ENCODE measurements at regions not wholly inside any gene's neighbourhood (a gene's known extent, or its start where the extent isn't known, plus 50 kb on each side); places are given as distances from the start of the nearest gene placed in this dataset.
"Not testable (repeated sequence)": the region's sequence is repeated elsewhere in the genome, so short reads cannot be mapped to it uniquely, and the experiment has no call there.

- no peak for FAIRE-seq
Observed at GRCh38 chr3:26078539-26078938, 288.6 kb downstream of the OXSM start.

DNA sequence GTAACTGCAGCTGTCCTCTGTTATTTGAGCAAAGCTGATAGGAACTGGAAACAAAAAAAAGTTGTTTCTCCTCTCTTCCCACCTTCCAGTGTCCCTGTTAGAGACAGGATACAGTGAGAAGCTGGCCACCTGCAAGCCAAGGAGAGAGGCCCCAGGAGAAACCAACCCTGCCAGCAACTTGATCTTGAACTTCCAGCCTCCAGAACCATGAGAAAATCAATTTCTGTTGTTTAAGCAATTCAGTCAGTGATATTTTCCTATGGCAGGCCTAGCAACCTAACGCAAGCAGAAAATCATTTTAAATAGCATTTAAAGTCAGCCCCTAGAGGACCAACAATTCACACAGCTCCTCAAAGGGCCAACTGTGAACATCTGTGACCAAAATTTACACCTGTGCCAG is 291.3 kb downstream of the OXSM start:
- FAIRE-seq, result no peak

- no peak for FAIRE-seq
Observed at GRCh38 chr3:26081806-26082205, 291.9 kb downstream of the OXSM start.

GRCh38 chr3:26082911-26083310 is 293.0 kb downstream of the OXSM start:
- no peak for FAIRE-seq

- FAIRE-seq, result no peak
Observed at GRCh38 chr3:26084629-26085028, 294.7 kb downstream of the OXSM start.

DNA sequence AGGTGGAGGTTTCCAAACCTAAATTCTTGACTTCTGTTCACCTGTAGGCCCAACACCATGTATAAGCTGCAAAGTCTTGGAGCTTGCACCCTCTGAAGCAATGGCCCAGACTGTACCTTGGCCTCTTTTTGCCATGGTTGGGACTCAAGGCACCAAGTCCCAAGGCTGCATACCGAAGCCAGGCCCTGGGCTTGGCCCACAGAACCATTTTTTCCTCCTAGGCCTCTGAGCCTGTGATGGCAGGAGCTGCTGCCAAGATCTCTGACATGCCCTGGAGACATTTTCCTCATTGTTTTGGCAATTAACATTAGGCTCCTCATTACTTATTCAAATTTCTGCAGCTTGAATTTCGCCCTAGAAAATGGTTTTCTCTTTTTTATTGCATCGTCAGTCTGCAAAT is 297.9 kb downstream of the OXSM start:
- no peak for FAIRE-seq

DNA sequence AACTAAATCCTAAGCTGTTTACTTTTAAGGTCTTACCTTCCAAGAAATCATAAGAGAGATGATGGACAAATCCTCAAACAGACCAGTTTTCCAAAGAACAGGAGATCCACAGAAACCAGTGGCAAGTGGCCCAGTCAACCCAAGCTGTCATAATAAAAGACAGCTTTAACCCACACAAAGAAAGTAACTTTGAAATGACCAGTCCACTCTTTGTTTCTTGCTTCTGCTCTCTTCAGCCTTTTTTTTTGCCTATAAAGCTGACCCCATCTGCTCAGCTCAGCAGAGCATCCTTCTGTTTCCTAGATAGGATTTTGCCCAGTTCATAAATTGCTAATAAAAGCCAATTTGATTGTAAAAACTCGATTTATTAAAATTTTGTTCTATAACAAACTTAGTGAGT is 299.4 kb downstream of the OXSM start:
- no peak for FAIRE-seq

DNA sequence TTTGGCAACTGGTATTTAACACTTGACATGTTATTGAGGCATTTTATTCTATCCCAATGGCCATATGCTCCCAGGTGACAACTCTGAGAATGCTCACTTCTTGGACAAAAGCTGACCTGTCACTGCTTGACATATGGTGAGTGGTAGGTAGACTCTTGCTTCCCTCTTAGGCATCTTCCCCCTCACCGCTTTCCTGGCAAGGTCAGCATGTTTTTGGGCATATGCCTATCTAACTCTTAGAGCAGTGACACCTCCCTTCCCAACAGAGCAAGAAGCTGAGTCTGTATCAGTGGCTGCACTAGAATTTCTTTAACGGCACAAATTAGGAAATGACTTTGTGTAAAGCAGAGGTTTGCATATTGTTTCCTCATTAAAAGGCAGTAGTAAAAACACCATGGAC is 300.7 kb downstream of the OXSM start:
- FAIRE-seq, result no peak

DNA sequence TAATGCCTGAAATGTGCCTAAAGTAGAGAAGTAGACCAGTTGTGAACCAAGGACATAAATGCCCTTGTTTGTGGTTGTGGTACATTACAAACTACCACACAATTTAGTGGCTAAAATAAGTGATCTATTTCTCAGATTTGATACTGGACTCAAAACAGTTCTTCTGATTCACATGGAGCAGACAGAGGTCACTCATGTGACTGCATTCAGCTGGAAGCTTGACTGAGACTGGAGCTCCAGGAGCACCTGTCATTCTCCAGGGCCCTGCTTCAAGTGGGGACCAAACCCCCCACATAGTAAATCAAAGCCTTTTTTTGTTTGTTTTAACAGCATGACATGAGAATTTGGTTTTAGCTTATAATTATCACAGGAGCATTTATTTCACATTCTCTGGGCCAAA is 301.2 kb downstream of the OXSM start:
- FAIRE-seq, result no peak

DNA sequence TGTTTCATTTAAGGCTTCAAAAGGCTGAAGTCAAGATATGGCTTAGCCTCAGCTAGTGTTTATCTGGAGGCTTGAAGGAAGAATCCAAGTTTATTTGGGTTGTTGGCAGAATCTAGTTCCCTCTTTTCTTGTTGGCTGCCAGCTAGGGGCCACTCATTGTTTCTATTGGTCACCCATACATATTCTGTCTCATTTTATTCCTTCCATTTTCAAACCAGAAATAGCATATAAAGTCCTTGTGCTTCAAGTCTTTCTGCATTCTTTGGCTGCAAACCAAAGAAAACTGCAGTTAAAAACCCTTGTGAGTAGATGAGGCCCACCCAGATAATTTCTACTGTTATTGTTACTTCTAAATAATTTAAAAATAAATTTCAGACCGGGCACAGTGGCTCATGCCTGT is 301.7 kb downstream of the OXSM start:
- FAIRE-seq, result no peak

GRCh38 chr3:26097111-26097510 is 307.2 kb downstream of the OXSM start:
- not testable (repeated sequence) for FAIRE-seq

DNA sequence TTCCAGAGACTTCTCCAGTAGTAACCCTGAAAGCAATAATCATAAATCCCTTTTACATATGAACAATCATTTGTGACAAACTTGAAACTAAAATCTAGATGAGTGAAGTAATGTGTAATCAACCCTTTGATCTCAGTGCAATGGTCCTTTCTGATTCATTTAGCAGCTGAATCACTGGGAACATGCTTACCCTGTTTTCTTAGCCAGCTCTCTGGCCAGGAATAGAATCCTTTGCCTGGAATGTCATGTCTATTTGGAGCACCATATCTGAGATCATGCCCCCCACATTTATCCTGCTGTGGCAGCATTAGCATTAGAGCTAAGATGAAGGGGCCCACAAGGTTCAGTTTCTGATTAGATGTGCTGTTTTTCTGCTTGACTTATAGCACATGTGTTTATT is 309.8 kb downstream of the OXSM start:
- FAIRE-seq, result no peak

DNA sequence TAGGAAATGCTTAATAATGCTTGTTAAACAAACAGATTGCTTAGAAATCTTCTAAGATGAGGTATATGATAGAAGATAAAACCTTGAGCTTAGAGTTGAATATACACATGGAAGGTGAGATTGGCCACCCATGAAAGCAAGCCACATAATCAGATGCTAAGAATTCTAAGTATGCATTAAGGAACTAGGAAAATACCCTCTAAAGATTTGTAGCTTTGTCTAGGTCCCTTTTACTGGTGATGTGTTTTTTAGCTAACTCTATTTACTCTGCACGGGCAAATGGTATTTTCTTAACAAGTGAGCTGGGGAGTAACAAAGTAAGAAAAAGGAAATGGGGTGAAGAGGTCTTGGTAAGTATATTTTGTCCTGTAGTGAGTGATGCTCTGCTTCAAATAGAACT is 310.3 kb downstream of the OXSM start:
- FAIRE-seq, result no peak

- no peak for FAIRE-seq
Observed at GRCh38 chr3:26102376-26102775, 312.5 kb downstream of the OXSM start.

GRCh38 chr3:26104851-26105251 is 315.0 kb downstream of the OXSM start:
- no peak for FAIRE-seq

GRCh38 chr3:26105261-26105660 is 315.4 kb downstream of the OXSM start:
- no peak for FAIRE-seq

DNA sequence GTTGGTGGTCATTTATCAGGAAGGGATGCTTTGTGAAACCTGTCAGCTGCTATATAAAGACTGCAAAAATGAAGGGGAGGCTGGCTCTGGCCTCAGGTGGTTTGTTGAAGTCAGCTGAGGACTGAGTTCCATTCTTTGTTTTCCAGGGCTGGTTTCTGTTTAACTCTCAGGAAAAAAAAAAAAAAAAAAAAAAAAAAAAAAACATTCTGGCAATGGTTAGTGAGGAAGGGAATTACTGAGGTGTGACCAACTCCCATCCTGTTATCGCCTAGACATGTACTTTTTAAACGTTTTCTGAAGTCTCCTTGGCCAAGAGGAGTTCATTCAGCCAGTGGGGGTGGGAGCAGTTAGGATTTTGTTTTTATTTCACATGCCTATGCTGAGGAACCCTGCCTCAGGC is 316.3 kb downstream of the OXSM start:
- no peak for FAIRE-seq

DNA sequence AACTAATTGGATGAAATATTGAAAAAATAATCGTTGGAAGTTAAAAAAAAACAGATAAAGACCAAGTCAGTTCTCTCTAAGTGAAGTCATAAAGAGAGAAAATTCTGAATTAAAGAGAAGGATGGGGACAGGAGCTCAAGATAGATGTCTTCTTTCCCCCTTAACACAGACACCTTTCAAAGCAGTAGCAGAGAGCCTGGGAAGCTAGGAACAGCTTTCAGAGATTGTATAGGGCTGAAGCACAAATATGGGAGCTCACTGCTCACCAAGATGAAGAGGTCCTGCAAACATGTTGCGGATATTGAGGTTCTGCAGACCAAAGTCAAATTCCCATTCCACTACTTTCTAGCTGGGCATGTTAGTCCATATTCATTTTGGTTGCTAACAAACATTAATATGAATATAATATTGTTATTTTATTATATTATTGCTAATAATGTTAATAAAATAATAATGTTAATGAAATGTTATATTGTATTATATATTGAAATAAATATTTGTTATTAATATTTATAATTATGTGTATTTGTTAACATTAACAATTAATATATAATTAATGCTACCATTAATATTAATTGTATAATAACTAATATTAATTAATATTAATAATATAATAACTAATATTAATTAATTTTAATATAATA is 319.1 kb downstream of the OXSM start:
- no peak for FAIRE-seq

- FAIRE-seq, result no peak
Observed at GRCh38 chr3:26114851-26115250, 325.0 kb downstream of the OXSM start.

DNA sequence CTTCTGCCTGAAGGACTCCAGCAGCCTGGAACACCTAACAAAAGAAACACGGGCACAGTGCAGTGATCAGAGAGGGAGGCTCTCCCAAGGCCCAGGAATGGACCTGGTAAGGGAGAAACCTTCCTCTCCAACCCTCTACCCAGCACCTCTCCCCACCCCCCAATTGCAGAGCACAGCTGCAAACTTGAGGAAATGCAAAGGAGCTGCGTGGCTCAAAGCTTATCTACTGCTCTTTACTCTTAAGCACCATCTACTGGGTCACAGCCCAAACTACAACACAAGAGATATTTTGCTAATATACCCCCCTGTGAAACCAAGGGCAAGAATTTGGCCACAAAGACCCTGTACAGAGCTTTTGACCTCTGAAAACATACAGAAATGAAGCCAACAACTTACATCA is 328.3 kb downstream of the OXSM start:
- FAIRE-seq, result no peak

GRCh38 chr3:26132942-26133341 is 343.1 kb downstream of the OXSM start:
- no peak for FAIRE-seq

- no peak for FAIRE-seq
Observed at GRCh38 chr3:26141296-26141695, 351.4 kb downstream of the OXSM start.

GRCh38 chr3:26145769-26146168 is 355.9 kb downstream of the OXSM start:
- no peak for FAIRE-seq

DNA sequence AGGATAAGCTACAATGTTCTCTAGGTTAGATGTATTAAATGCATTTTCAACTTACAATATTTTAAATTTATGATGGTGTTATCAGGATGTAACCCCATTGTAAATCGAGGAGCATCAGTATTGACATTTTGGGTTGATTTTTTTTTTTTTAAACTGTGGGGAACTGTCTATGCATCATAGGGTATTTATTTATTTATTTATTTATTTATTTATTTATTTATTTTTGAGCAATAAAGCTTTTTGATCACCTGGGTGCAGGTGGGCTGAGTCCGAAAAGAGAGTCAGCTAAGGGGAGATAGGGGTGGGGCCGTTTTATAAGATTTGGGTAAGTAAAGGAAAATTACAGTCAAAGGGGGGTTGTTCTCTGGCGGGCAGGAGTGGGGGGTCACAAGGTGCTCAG is 367.5 kb downstream of the OXSM start:
- not testable (repeated sequence) for FAIRE-seq

GRCh38 chr3:26171006-26171405 is 381.1 kb downstream of the OXSM start:
- FAIRE-seq, result no peak

- FAIRE-seq, result no peak
Observed at GRCh38 chr3:26191556-26191955, 401.7 kb downstream of the OXSM start.

Data from islet of Langerhans (tissue), 1 donor.